ENCODE measurements at regions not wholly inside any gene's neighbourhood (a gene's known extent, or its start where the extent isn't known, plus 50 kb on each side); places are given as distances from the start of the nearest gene placed in this dataset.

- no peak for TF ChIP-seq ZNF274 (IDR thresholded peaks at IDR 0.05; ENCODE audit: low read depth, low read length)
- no peak for TF ChIP-seq YY1 (IDR thresholded peaks at IDR 0.05; ENCODE audit: insufficient read depth, insufficient read length)
- TF ChIP-seq SUZ12 (IDR thresholded peaks at IDR 0.05; ENCODE audit: extremely low read depth, insufficient read depth, insufficient read length): no peak
Measured at GRCh38 chr4:54930226-54930625, 195.2 kb downstream of the KDR start.
